Stimulated activated CD4-positive, alpha-beta T cell treated with anti-CD3 and anti-CD28 coated beads, TNF-alpha, amount 100 ng/mL, for 24 hours (primary cell): ENCODE measurements at regions not wholly inside any gene's neighbourhood (a gene's known extent, or its start where the extent isn't known, plus 50 kb on each side); places are given as distances from the start of the nearest gene placed in this dataset.

ENCODE experiments used
- DNase-seq, 3 experiments: peaks; one replicate each; pipeline ENCODE4 v3.0.0-alpha.2; 2020; ENCODE audit warnings: low read depth in 3 of 3

DNA sequence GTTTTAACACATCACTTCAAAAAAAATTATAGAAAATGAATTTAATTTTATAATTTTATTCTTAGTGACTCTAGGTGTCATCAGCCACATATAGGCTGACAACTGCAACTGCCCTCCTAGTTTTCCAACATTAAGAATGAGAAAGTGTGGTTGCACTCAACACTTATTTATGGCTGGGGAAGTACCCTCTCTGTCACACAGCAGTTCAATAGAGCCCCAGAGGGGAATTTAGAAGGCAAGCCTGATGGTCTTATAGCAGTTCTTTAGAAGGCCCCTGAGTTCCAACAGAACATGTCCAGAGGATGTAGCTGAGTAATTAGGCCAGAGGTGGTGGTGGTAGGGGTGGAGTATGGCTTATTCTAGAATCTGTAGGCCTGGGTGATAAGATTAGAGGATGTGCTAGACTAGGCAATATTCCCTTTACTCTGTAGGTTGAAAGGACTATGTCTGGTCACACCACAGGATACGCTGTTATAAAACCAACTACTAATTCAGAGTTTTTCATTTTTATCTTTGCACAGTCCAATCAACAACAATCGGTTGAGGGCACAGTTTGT is 226.5 kb upstream of the CITED2 start:
- DNase-seq: no peak

DNA sequence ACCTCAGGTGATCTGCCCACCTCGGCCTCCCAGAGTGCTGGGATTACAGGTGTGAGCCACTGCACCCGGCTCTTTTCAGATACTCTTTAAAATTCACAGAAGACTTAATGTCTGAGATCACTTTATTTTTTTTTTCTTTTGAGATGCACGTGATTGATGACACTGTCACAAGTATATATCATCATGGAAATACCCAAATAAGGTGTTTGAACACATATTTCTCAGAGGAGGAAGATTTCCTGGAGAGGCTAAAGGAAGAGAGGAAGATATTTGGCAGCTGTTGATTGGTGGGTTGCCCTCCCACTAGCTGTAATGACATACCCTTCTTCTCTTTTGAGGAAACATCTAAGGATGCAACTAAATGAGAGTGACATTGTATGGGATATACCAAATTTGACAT is 225.9 kb upstream of the CITED2 start:
- no peak for DNase-seq

DNA sequence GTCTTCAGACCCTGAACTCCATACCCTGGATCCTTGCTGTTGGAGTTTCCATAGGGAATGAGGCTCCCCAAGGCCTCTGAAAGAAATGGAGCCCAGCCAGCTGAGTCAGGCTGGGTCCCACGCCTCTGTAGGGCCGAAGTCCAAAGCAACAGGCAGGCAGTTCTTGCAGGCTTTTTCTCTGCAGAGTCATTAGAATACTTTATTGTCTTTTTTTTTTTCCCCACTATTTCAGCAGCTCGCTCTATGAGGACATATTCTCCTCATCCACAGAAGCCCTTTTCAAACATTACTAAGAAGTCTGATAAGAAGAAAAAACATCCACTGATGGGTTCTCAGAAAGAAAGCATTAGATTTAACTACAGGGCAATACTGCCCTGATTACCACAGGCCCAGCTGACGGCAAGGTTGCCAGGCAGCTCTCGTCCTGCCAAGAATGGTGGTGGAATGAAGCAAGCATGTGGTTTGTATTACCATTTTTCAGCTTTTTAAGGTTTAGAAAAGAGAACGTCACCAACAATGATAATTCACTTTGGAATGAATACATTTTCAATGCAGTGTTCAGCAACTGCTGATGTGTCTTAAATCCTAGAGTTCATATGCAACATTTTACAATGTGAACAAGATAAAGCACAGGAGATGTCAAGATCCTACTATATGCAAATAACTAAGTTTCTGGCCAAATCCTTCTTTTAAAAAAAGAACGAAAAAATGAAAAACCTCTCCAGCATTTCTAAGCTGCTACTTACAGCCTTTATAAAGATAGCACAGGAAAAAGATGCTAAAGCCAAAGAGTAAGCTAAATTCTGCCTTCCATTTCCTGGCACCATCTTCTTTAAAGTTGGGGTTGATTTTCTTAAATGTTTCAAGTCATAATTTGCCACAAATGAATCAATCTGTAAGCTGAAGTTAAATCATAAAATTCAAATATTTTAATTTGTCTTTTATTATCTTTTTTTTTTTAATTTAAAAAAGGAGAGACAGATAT is 223.6 kb upstream of the CITED2 start:
- DNase-seq: no peak

DNA sequence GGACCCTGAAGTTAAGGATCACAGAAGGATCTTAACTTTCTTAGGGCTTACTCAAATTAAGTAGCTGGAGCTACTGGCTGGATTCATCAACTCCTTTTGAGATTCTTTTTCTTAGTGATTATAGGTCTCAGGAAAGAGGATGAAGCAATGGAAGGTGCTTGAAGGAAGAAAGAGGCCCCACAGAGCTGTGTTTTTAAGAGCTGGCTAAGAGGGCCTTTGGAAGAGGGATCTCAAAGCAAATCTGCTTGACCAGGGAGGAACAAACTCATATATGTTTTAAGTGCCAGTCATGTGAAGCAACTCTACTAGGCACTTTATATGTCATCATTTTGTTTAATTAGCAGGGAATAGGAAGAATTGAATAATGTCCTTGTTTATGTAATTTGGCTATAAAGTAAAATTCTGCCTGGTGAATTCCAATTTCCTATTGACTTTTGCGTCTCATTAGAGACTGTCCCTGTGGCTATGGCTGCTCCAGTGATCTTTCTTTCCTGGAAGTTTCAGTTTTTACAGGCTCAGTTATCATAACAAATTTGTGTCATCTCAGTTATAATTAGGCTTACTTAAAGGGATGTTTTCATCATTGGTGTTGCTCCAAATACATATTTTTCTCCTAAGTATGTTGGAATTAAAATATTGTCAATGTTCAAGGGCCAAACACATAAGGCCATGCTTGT is 222.8 kb upstream of the CITED2 start:
- DNase-seq: no peak

DNA sequence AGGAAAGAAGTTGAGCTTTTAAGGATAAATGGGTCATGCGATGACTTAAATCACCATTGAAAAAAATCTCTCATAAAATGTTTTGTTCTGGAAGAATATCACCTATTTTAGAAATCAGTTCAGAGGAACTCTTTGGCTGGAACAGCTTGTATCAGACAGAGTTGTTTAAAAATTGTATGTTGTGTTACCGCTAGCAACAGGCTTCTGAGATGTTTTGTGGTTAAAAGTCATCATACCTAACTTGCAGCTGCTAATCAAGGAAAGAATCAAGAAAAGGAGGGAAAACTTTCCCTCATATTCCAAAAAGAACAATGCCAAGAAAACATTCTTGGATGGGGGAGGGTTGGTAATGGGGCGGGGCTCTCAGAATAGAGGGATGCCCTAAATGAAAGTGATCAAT is 220.7 kb upstream of the CITED2 start:
- DNase-seq: no peak

DNA sequence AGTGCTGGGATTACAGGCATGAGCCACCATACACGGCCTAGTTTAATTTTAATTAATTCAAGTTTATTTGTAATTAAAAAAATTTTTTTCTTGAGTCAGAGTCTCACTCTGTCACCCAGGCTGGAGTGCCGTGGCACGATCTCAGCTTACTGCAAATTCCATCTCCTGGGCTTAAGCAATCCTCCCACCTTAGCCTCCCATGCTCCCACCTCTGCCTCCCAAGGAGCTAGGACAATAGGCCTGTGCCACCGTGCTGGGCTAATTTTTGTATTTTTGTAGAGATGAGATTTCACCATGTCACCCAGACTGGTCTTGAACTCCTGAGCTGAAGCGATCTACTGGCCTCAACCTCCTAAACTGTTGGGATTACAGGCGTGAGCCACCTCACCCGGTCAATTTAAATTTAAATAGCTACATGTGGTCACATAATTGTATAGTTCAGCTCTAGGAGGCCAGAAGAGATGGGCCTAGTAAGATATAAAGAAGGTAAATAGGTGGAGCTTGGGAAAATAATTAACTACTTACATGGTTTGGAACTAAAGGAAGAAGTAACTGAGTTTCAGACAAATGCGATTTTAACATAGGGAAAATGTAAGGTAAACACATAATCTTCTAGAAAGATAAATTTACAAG is 220.0 kb upstream of the CITED2 start:
- DNase-seq: no peak

DNA sequence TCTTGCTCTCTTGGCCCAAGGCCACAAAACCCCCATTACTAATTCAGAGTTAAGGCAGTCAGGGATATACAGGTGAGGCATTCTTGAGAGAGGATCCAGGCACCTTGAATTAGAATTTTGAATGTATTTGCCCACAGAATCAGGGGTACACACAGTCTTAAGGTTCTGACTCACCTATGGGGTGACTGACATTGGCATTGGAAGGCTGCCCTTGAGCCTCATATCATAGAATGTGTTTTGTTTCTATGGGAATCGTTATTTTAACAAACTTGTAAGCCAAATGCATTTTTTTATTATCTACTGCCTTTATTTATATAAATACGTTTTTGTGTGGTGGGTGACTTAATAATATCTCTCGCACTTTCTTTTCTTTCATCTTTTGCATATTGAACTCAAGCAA is 218.6 kb upstream of the CITED2 start:
- DNase-seq: no peak

DNA sequence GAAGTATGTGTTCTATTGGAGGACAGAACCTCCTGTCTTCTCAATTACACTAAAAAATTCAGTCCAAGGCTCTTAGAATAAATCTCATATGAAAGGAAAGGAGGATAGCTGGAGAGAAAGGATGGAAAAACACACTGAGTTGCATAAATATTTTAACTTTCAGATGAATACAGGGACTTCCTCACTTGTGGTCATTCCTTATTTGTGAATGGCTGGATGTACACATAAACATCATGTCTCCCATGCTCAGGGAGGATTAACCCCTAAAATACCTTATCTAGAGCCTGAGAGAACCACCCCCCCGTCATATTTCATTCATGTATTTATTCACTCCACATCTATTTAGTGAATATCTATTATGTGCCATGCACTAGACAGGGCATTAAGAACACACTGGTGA is 217.6 kb upstream of the CITED2 start:
- no peak for DNase-seq

DNA sequence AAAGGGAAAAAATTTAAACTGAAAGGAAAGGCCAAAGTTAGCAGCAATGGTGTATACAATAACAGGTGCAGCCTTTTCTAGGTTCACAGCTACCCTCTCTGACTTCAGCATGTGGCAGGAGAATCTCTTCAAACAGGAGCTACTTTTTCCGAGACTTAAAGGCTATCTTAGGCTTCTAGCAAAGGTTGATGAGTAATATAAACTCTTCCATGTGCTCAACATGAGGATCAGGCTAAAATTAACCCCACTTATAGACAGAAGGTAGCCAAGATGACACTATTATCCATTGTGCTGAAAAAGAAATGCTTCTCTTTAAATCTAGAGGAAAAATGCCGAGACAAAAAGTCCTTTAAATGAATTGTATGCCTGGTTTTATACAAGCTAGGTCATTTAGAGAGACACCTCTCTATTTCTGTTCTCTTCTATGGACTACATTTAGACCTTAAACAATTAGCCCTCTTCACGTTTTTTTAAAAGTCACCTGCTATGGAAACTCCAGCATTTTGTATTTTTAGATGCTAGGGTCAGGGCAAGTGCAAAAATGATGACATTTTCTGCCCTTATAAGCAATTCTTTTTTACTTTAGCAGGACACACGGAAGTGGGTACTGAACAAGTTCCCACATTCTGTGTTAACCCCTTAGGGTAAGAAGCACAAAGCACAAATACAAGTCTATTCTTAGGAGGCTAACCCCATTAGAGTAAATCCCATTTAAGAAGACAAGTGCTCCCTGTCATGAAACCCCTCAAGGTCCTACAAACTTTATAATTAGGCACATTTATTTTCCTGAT is 216.8 kb upstream of the CITED2 start:
- DNase-seq: no peak

DNA sequence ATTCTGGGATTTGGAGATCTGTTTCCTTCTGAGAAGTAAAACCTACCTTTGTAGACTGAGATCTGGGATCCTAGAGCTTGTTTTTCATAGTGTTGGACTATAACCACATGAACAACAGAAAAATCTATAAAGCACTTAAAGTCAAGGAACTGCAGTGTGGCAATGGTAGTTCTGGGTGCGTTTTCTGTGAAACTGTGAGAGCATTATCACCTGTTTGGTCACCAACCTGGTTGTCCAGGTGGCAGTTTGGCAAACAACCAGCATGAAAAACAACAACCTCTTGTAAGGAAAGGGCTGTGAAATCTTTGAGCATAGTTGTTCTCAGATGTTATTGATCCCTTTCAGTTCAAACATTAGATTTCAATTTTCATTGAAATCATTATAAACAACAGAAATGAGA is 215.8 kb upstream of the CITED2 start:
- no peak for DNase-seq

DNA sequence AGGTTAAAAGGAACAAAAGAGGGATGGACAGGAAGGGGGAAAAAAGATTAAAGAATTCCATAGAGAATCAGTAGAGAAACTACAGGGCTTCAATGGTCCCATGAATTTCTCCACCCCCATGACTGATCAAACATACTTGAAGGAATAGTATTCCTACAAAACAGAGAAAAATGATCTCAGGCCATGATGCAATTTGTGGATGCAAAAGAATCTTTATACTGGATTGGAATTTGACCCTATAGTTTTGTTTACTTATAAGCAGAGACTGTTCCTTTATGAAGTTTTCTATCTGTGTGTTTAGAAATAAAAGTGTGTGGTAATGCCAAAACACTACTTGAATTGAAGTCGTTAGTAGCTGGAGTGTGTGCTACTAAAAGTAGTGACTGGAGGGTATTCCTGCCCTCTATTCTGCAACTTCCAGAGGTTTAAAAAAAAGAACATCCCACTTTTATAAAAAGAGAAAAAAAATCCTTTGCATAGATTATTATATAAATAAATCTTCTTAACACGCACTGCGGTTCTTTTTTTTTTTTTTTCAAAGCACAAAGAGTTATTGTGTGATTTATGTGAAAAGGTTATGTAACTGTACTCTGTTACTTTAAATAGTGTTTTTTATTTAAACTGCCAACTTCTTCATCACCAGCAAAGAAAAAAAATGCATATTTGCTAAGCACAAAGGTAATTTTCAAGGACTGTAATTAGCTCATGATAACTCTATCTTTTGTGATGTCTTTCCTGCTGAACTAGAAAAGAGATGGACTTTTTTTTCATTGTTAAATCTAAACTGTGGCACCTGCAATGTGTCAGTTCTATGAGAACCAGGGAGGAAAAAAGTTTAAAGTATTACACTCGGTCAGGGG is 214.5 kb upstream of the CITED2 start:
- DNase-seq: no peak

DNA sequence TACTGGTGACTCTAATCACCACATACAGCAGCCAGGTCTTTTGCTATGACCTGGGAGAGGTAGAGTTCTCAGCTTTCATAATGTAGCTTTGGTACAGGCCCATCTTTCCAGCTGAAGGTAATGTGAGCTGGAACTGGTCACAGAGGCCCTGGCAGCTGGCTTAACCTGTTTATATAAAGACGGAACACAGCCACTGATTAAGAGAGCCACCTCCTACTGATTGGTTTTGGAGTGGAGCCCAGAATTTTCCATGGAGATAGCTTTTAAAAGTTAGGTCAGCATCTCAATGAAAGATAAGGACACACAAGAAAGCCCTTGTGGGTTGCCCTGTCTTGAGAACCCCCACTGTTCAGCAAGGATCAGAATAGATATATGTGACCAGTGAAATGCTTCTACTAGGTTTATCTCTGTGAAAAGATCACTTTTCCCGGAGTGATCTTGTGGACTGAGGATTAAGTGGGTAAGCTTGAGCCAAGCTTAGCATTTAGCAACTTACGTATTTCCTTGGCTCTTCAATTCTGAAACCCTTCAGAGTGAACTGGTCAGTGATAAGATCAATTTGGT is 213.7 kb upstream of the CITED2 start:
- DNase-seq: no peak

DNA sequence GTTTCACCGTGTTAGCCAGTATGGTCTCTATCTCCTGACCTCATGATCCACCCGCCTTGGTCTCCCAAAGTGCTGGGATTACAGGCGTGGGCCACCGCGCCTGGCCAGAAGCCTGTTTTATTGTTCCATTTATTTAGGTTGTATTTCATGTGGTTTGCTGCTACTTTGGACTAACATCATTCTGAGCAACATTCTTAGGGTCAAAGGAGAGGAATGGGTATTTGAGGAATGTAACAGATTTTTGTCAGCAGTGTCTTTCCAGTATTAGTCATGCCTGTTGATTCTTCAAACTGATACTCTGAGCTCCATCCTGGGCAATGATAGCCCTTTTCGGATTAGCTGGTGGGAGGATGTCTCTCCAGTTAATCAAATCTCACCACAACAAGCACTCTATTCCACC is 213.0 kb upstream of the CITED2 start:
- DNase-seq: no peak

DNA sequence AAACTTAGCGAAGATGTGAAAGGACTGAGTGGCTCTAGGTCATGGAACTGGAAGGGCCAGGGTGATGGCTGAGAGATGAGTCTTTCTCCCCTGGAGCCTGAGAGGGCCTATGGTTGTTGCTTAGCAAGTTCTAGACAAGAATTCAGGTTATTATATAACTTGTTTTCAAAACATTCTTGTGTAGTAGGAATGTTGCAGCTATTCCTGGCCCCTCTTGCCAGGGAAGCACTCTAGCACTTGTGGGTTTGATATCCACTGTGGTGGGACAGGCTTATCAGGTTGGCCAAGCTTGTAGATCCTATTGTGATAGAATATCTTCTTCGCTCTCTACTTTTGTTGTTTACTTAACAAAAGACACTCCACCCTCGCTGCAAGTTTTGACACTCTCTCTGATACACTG is 211.8 kb upstream of the CITED2 start:
- DNase-seq: no peak

DNA sequence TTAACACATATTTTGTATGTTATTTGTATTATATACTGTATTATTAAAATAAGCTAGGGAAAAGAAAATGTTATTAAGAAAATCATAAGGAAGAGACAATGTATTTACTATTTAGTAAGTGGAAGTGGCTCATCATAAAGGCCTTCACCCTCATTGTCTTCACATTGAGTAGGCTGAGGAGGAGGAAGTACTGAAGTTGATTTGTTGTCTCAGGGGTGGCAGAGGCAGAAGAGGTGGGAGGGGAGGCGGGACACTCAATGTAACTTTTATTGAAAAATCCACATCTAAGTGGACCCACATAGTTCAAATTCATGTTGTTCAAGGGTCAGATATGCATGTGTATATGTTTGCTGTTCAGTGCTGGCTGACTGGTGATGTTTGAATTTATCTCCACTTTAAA is 210.2 kb upstream of the CITED2 start:
- DNase-seq: no peak

DNA sequence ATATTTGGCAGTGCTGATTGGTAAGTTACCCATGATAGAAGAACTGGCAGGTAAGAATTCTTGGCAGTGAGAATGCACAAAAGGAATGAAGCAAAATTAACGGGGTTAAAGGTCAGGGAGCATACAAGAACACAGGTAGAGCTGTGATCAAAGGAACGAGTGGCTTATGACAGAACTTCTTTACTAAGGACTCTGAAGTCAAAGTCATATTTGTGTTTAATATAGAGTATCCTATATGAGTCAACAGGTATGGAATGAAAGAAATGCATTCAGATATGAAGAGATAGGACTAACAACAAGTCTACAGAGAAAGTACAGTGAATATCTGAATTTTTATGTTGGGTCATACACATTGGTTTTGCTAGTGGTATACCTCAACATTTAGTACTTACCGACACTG is 209.0 kb upstream of the CITED2 start:
- no peak for DNase-seq

DNA sequence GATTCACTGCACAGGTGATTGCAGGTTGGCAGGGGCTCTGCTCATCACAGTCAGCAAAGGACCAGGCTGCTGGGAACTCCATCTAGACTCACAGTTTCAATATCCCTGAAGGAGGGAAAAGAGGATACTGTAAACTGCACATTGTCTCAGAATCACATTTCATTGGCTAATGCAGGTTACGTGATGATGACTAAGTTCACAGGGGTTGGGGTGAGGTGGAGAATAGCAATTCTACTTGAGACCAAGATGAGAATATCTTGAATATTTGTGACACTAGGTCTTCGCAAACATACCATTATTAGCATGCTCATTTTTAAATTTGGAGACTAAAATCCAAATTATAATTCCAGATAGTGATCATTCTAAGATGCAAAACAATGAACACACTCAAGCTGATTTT is 208.5 kb upstream of the CITED2 start:
- DNase-seq: no peak

DNA sequence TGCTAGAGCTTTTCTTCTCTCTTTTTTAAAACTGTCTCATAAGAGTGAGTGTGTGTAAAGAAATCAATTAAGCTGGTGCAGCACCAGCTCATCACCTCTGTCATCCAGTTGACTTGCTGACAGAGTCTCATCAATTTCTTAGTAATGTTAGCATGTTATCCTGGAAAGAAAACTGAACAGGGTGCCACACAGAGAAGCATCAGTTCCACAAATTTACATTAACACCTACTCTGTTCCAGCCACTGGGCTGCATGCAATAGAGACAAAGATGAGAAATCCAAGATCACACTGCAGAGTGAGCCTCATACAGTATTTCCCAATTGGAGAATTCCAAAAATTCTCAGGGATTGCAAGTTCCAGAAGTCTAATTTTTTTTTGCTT is 207.0 kb upstream of the CITED2 start:
- DNase-seq: no peak

DNA sequence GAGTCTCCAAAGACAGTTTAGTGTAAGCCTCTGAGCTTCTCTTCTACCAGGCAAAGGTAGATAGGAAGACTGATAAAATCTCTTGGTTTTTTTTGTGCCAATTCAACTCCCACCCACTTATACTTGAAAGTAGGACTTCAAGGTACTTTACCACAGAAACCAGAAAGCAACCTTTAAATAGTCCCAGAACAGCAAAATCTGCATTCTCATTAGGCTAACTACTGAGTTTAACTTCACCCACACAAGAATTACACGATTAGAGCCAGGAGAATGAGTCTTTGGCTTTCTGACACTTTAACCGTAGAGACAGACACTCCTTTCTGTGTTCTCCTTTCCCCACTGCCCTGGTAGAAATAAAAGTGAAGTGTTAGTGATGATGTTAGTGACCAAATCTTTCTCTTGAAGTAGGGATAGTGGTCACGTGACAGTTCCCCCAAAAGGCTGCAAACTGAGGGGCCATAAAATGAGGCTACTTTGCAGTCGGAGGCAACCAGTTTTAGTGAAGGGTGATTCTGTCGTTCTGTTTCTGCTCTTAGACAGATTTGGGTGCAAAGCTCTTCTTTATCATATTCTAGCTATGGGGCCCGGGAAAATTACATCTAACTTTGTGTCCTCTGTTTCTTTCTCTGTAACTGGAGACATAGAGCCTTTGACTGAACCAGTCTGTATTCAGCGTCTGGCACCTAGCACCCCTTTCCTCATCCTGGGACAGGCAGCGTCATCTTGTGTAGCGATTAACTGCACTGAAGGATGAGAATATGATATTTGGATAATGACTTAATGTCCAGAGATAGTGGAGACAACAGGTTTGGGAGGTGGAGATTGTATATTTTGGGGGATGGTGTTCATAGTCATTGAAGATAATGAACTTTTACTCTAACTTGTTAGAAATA is 206.4 kb upstream of the CITED2 start:
- no peak for DNase-seq
